ENCODE measurements at regions not wholly inside any gene's neighbourhood (a gene's known extent, or its start where the extent isn't known, plus 50 kb on each side); places are given as distances from the start of the nearest gene placed in this dataset.

- Histone ChIP-seq H3K27me3 (ENCODE audit: low read depth) (no peaks in the 10 kb centered on the region), H3K4me1 (no peaks in the 10 kb centered on the region), H3K36me3 (no peaks in the 10 kb centered on the region), H3K27ac (replicated peaks) (no peak overlapping the region), H3K4me3 (no peak overlapping the region), H3K9me3 (replicated peaks) (peaks cover 3% of the 10 kb centered on the region)
- no peak for DNase-seq
- intact Hi-C loops (cut with micrococcal nuclease), result no loop called here
- TF ChIP-seq CTCF (IDR thresholded peaks at IDR 0.05; ENCODE audit: borderline replicate concordance), result no peak
Measured at GRCh38 chr2:142757111-142757510, 120.4 kb upstream of the KYNU start.

- no peak for TF ChIP-seq CTCF (IDR thresholded peaks at IDR 0.05; ENCODE audit: borderline replicate concordance)
- Histone ChIP-seq H3K27ac (replicated peaks) (no peak overlapping the region), H3K27me3 (ENCODE audit: low read depth) (no peaks in the 10 kb centered on the region), H3K4me3 (no peak overlapping the region), H3K4me1 (no peaks in the 10 kb centered on the region), H3K36me3 (no peaks in the 10 kb centered on the region), H3K9me3 (replicated peaks) (no peaks in the 10 kb centered on the region)
- intact Hi-C loops (cut with micrococcal nuclease), result no loop called here
- no peak for DNase-seq
Measured at GRCh38 chr2:142756430-142756829, 121.0 kb upstream of the KYNU start.

- Histone ChIP-seq H3K27me3 (ENCODE audit: low read depth) (no peaks in the 10 kb centered on the region), H3K27ac (replicated peaks) (no peak overlapping the region), H3K9me3 (replicated peaks) (no peaks in the 10 kb centered on the region), H3K36me3 (no peaks in the 10 kb centered on the region), H3K4me3 (no peak overlapping the region), H3K4me1 (no peaks in the 10 kb centered on the region)
- intact Hi-C loops (cut with micrococcal nuclease), result no loop called here
- no peak for DNase-seq
- no peak for TF ChIP-seq CTCF (IDR thresholded peaks at IDR 0.05; ENCODE audit: borderline replicate concordance)
Measured at GRCh38 chr2:142755191-142755590, 122.3 kb upstream of the KYNU start.

GRCh38 chr2:142754182-142754581, 123.3 kb upstream of the KYNU start:
- Histone ChIP-seq H3K27me3 (ENCODE audit: low read depth) (no peaks in the 10 kb centered on the region), H3K4me1 (no peaks in the 10 kb centered on the region), H3K36me3 (no peaks in the 10 kb centered on the region), H3K27ac (replicated peaks) (no peak overlapping the region), H3K9me3 (replicated peaks) (no peaks in the 10 kb centered on the region), H3K4me3 (no peak overlapping the region)
- TF ChIP-seq CTCF (IDR thresholded peaks at IDR 0.05; ENCODE audit: borderline replicate concordance), result no peak
- no peak for DNase-seq
- intact Hi-C loops (cut with micrococcal nuclease), result no loop called here

GRCh38 chr2:142750858-142751257, 126.6 kb upstream of the KYNU start:
- Histone ChIP-seq H3K4me3 (no peak overlapping the region), H3K4me1 (no peaks in the 10 kb centered on the region), H3K27me3 (ENCODE audit: low read depth) (no peaks in the 10 kb centered on the region), H3K27ac (replicated peaks) (no peak overlapping the region), H3K36me3 (no peaks in the 10 kb centered on the region), H3K9me3 (replicated peaks) (no peaks in the 10 kb centered on the region)
- no peak for DNase-seq
- intact Hi-C loops (cut with micrococcal nuclease), result no loop called here
- TF ChIP-seq CTCF (IDR thresholded peaks at IDR 0.05; ENCODE audit: borderline replicate concordance), result no peak

GRCh38 chr2:142748559-142749099, 128.8 kb upstream of the KYNU start:
- Histone ChIP-seq H3K27me3 (ENCODE audit: low read depth) (no peaks in the 10 kb centered on the region), H3K9me3 (replicated peaks) (no peaks in the 10 kb centered on the region), H3K4me3 (no peak overlapping the region), H3K27ac (replicated peaks) (no peak overlapping the region), H3K4me1 (no peaks in the 10 kb centered on the region), H3K36me3 (no peaks in the 10 kb centered on the region)
- no peak for DNase-seq
- no peak for TF ChIP-seq CTCF (IDR thresholded peaks at IDR 0.05; ENCODE audit: borderline replicate concordance)
- intact Hi-C loops (cut with micrococcal nuclease), result no loop called here

Measured in left ventricle myocardium inferior (tissue), 1 donor.